Endothelial cell of umbilical vein (primary cell): ENCODE measurements at regions not wholly inside any gene's neighbourhood (a gene's known extent, or its start where the extent isn't known, plus 50 kb on each side); places are given as distances from the start of the nearest gene placed in this dataset.

ENCODE experiments used
- BruUV-seq: library from RNA; stranded (reverse); fragments of 400-500 nt; replicated peaks from 2 replicates; lab custom pipeline; 2021; lab: Mats Ljungman, UMichigan
- CTCF ChIA-PET: fragments of 300-600, 350-600 bp; sonication (Branson Sonifier 250); formaldehyde crosslinking; loops from one replicate; lab custom pipeline; 2021; ENCODE audit warnings: antibody characterized with exemption, inconsistent platforms; lab: Charles Lee
- POLR2A ChIA-PET: fragments of 300-600, 350-600 bp; sonication (Branson Sonifier 250); formaldehyde crosslinking; loops from one replicate; lab custom pipeline; 2021; ENCODE audit warnings: antibody characterized with exemption, inconsistent platforms; lab: Charles Lee
- DNase-seq: peaks from one replicate; pipeline ENCODE4 v3.0.0-alpha.2; 2011; ENCODE audit warnings: low read depth, low spot score
- FAIRE-seq: peaks from 2 replicates; lab custom pipeline; 2011; peaks lifted over from hg19 to GRCh38; lab: Jason Lieb, UNC
- H2AFZ ChIP-seq: 2 replicates; pipeline ENCODE4 v1.6.0; 2012; ENCODE audit warnings: low read depth, low read length, control low read depth, inconsistent platforms
- H3K27ac ChIP-seq: 2 replicates; pipeline ENCODE4 v1.5.1; 2011; ENCODE audit warnings: low read depth, mild to moderate bottlenecking, control low read depth, low read length, moderate library complexity; ENCODE audit not compliant: insufficient read depth
- H3K27me3 ChIP-seq, 2 experiments: 2 replicates each; pipeline versions ENCODE4 v1.6.0 to v1.6.1; 2011; ENCODE audit warnings: low read length in 2 of 2, mixed read lengths in 1 of 2; ENCODE audit not compliant: control insufficient read depth in 2 of 2, insufficient read depth in 2 of 2
- H3K36me3 ChIP-seq, 2 experiments: 2 replicates in 1 of 2; 3 replicates in 1 of 2; pipeline ENCODE4 v1.5.1; 2011; ENCODE audit warnings: low read length in 2 of 2, mild to moderate bottlenecking in 1 of 2, moderate library complexity in 1 of 2; ENCODE audit not compliant: control insufficient read depth in 2 of 2, insufficient read depth in 2 of 2; ENCODE audit errors: extremely low read depth in 1 of 2
- H3K4me1 ChIP-seq: 3 replicates; pipeline ENCODE4 v1.5.1; 2011; ENCODE audit warnings: mild to moderate bottlenecking, low read length; ENCODE audit not compliant: control insufficient read depth, insufficient read depth; ENCODE audit errors: extremely low read depth
- H3K4me2 ChIP-seq: 2 replicates; pipeline ENCODE4 v1.6.1; 2011; ENCODE audit warnings: low read length, control low read depth, mixed read lengths; ENCODE audit not compliant: insufficient read depth
- H3K4me3 ChIP-seq, 3 experiments: fragments of 200-600 bp in 1 of 3; sonication (generic), shearing (Covaris generic) in 1 of 3; replicated peaks in 1 of 3; 2 replicates each; pipeline ENCODE4 v1.5.1; 2011 to 2016; ENCODE audit warnings: control low read depth in 3 of 3, low read length in 3 of 3, mild to moderate bottlenecking in 2 of 3, inconsistent platforms in 1 of 3, low read depth in 1 of 3, moderate library complexity in 1 of 3; ENCODE audit not compliant: insufficient read depth in 1 of 3
- H3K79me2 ChIP-seq: 2 replicates; pipeline ENCODE4 v1.6.0; 2012; ENCODE audit warnings: low read length, inconsistent platforms; ENCODE audit not compliant: control insufficient read depth, insufficient read depth
- H3K9ac ChIP-seq: replicated peaks from 2 replicates; pipeline ENCODE3; 2011; ENCODE audit warnings: low read length, control low read depth; ENCODE audit not compliant: insufficient read depth; ENCODE audit errors: extremely low read depth
- H3K9me1 ChIP-seq: replicated peaks from 3 replicates; pipeline ENCODE4 v1.6.0; 2011; ENCODE audit warnings: mild to moderate bottlenecking, low read length; ENCODE audit not compliant: control insufficient read depth, insufficient read depth; ENCODE audit errors: extremely low read depth
- H3K9me3 ChIP-seq: replicated peaks from 2 replicates; pipeline ENCODE4 v1.5.1; 2012; ENCODE audit warnings: low read length, inconsistent platforms; ENCODE audit not compliant: control insufficient read depth, insufficient read depth
- H4K20me1 ChIP-seq: replicated peaks from 2 replicates; pipeline ENCODE3; 2011; ENCODE audit warnings: mild to moderate bottlenecking, low read length; ENCODE audit not compliant: control insufficient read depth, insufficient read depth; ENCODE audit errors: extremely low read depth
- CTCF ChIP-seq, 2 donors: IDR thresholded peaks; 1 replicate in 1 of 2; 2 replicates in 1 of 2; pipeline ENCODE4 v1.5.1; 2011; ENCODE audit warnings: low read length in 2 of 2, mild to moderate bottlenecking in 2 of 2, moderate library complexity in 2 of 2, control low read depth in 1 of 2, inconsistent platforms in 1 of 2, low read depth in 1 of 2; ENCODE audit not compliant: insufficient read depth in 1 of 2; ENCODE audit errors: extremely low read depth in 1 of 2
- EZH2 ChIP-seq: IDR thresholded peaks from 2 replicates; pipeline ENCODE4 v1.6.1; 2012; ENCODE audit warnings: borderline replicate concordance, low read depth, mild to moderate bottlenecking, moderate library complexity, low read length, inconsistent platforms; ENCODE audit not compliant: severe bottlenecking
- FOS ChIP-seq: IDR thresholded peaks from 2 replicates; pipeline ENCODE4 v1.6.1; 2011; ENCODE audit warnings: mild to moderate bottlenecking, low read length, moderate library complexity, borderline replicate concordance; ENCODE audit not compliant: insufficient read depth
- GATA2 ChIP-seq: IDR thresholded peaks from 2 replicates; pipeline ENCODE4 v1.7.0; 2011; ENCODE audit warnings: low read depth, mild to moderate bottlenecking, moderate library complexity, mixed read lengths, low read length; ENCODE audit not compliant: insufficient read length, insufficient read depth
- JUN ChIP-seq: IDR thresholded peaks from 2 replicates; pipeline ENCODE4 v1.6.1; 2011; ENCODE audit warnings: borderline replicate concordance, low read depth; ENCODE audit not compliant: insufficient read length, insufficient read depth
- MAX ChIP-seq: IDR thresholded peaks from 2 replicates; pipeline ENCODE4 v1.6.1; 2011; ENCODE audit not compliant: insufficient read depth, insufficient read length
- MYC ChIP-seq: IDR thresholded peaks from one replicate; pipeline ENCODE4 v1.6.1; 2011; ENCODE audit warnings: mild to moderate bottlenecking, low read depth, low read length
- POLR2AphosphoS5 ChIP-seq: IDR thresholded peaks from 2 replicates; pipeline ENCODE4 v1.6.1; 2012; ENCODE audit warnings: low read depth, mild to moderate bottlenecking, control low read depth, low read length, moderate library complexity; ENCODE audit not compliant: insufficient read depth
- dilution Hi-C: fragments of 300-500 bp; cut with MboI; formaldehyde crosslinking; loops from one replicate; pipeline ENCODE4 v1.15.0; 2019; ENCODE audit warnings: low sequenced_read_pairs; ENCODE audit not compliant: extremely low pct_ligation_motif_present
- intact Hi-C: fragments of 100-400 bp; cut with micrococcal nuclease; formaldehyde crosslinking; loops from one replicate; pipeline ENCODE4 v1.10.0; 2022

GRCh38 chr18:50454387-50454988 lies 79.6 kb downstream of the SKA1 start:
- no peak overlapping the region for H3K4me3 ChIP-seq
- H3K27ac ChIP-seq, result no peak overlapping the region
- H3K4me2 ChIP-seq, result no peak overlapping the region
- no peak overlapping the region for H3K9ac ChIP-seq
- H2AFZ ChIP-seq, result no peak overlapping the region
- no peaks in the 10 kb centered on the region for H3K9me1 ChIP-seq
- DNase-seq (no peak), FAIRE-seq (no peak)
- intact Hi-C loops (no loop called here), dilution Hi-C loops (no loop called here)
- no peaks in the 10 kb centered on the region for H3K4me1 ChIP-seq
- ChIA-PET POLR2A (no interaction called here), CTCF (no interaction called here)
- H3K36me3 ChIP-seq, result no peaks in the 10 kb centered on the region
- no peaks in the 10 kb centered on the region for H3K79me2 ChIP-seq
- no TSS peak for BruUV-seq
- no peaks in the 10 kb centered on the region for H3K9me3 ChIP-seq
- no peaks in the 10 kb centered on the region for H3K27me3 ChIP-seq
- no peak for TF ChIP-seq GATA2
- no peaks in the 10 kb centered on the region for H4K20me1 ChIP-seq

- no peaks in the 10 kb centered on the region for H3K9me3 ChIP-seq
- H3K36me3 ChIP-seq, result no peaks in the 10 kb centered on the region
- H3K4me2 ChIP-seq, result no peak overlapping the region
- dilution Hi-C loops, result no loop called here
- no peak overlapping the region for H3K9ac ChIP-seq
- FAIRE-seq, result no peak
- intact Hi-C loops, result no loop called here
- H4K20me1 ChIP-seq, result no peaks in the 10 kb centered on the region
- no peak overlapping the region for H3K4me3 ChIP-seq
- H3K27me3 ChIP-seq, result no peaks in the 10 kb centered on the region
- no peaks in the 10 kb centered on the region for H3K79me2 ChIP-seq
- DNase-seq, result no peak
- H3K4me1 ChIP-seq, result no peaks in the 10 kb centered on the region
- no TSS peak for BruUV-seq
- CTCF ChIA-PET, result no interaction called here
- no peak overlapping the region for H3K27ac ChIP-seq
- no peaks in the 10 kb centered on the region for H3K9me1 ChIP-seq
- POLR2A ChIA-PET, result no interaction called here
- H2AFZ ChIP-seq, result no peak overlapping the region
- TF ChIP-seq CTCF (IDR thresholded peaks at IDR 0.05; ENCODE audit: extremely low read depth in 1 of 2, insufficient read depth in 1 of 2, low read depth in 1 of 2, low read length in 2 of 2) (no peak), EZH2 (no peak), POLR2AphosphoS5 (no peak), FOS (no peak), JUN (no peak), MYC (no peak), GATA2 (no peak), MAX (no peak)
Observed at GRCh38 chr18:50456285-50456684, 81.4 kb downstream of the SKA1 start.
